ENCODE measurements at regions not wholly inside any gene's neighbourhood (a gene's known extent, or its start where the extent isn't known, plus 50 kb on each side); places are given as distances from the start of the nearest gene placed in this dataset.

DNA sequence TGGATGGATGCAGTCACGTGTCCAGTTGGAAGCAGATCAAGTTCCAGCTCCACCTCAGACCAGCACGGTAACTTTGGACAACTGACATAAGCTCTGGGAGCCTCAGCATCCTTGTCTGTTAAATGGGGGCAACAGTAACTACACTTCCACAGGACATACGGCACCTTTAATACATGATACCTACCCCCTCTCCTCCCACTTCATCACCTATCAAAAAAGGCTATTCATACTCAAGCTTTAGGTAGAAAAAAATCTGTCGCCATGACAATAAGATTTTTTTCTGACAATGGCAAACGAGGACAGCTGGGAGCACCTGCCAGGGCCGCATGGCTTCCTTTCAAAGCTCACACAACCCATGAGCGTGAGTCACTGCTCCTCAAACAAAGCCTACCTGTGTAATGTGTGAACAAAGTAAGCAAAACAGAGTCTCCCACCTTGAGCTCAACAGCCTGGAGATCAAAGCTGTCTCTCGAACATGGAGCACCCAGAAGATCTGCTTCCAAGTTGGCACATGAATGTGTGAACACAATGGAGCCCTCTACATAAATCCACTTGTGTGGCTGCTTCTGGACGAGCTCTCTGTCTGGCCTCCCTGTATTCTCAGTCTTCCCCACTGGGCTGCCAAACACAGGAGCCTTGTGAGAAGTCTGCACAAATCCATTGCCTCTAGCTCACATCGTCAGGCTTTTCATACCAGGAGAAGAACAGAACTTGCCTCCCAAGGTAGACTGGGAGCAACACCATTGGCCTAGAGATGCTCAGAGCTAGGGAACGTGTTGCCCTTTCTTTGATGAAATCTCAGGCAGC is 459.7 kb downstream of the SOX9 start:
- Histone ChIP-seq H3K36me3 (ENCODE audit: insufficient read depth) (no peaks in the 10 kb centered on the region; the same call in 1 of the 2 replicates), H3K4me2 (no peak overlapping the region), H3F3A (replicated peaks; ENCODE audit: low read depth) (no peaks in the 10 kb centered on the region), H4K20me1 (replicated peaks; ENCODE audit: insufficient read depth) (no peaks in the 10 kb centered on the region; the same call in 1 of the 2 replicates), H3K9me2 (ENCODE audit: insufficient read depth) (no peaks in the 10 kb centered on the region), H3K4me1 (ENCODE audit: insufficient read depth) (peaks cover 14% of the 10 kb centered on the region), H3K27ac (ENCODE audit: low read depth) (no peak overlapping the region), H3K27me3 (ENCODE audit: insufficient read depth) (no peaks in the 10 kb centered on the region), H2AFZ (no peak overlapping the region), H3K79me2 (replicated peaks; ENCODE audit: insufficient read depth) (0 out of 2 replicates have a peak, but pooled peaks cover under 1% of the 10 kb centered on the region), H3K4me3 (no peak overlapping the region)
- no peak for DNase-seq (ENCODE audit: low spot score)
- H3K27ac Mint-ChIP-seq: no peak overlapping the region
- peaks cover 18% of the 10 kb centered on the region for H3K4me1 Mint-ChIP-seq
- H3K36me3 Mint-ChIP-seq (ENCODE audit: low read depth): no peaks in the 10 kb centered on the region
- TF ChIP-seq CREB1 (CRISPR knock-in tag; IDR thresholded peaks at IDR 0.05; ENCODE audit: low read depth) (no peak), ZNF114 (CRISPR knock-in tag; IDR thresholded peaks at IDR 0.05) (no peak), EZH2 (IDR thresholded peaks at IDR 0.05; ENCODE audit: low read depth, unreplicated experiment) (no peak), NANOG (IDR thresholded peaks at IDR 0.05; ENCODE audit: borderline replicate concordance) (no peak), STAT1 (IDR thresholded peaks at IDR 0.05; ENCODE audit: unreplicated experiment) (no peak), ZNF331 (CRISPR knock-in tag; IDR thresholded peaks at IDR 0.05; ENCODE audit: low read depth) (no peak), POLR2AphosphoS5 (IDR thresholded peaks at IDR 0.05; ENCODE audit: low read depth) (no peak), CTCF (conservative IDR thresholded peaks at IDR 0.05; ENCODE audit: low read depth in 2 of 2) (no peak), ETS1 (IDR thresholded peaks at IDR 0.05) (no peak), JUNB (IDR thresholded peaks at IDR 0.05; ENCODE audit: unreplicated experiment) (no peak)
- ATAC-seq: no peak
- H3K27me3 Mint-ChIP-seq (ENCODE audit: insufficient read depth, low read depth, poor library complexity): peaks cover 2% of the 10 kb centered on the region
- no peaks in the 10 kb centered on the region; the same call in 2 of the 3 replicates for H3K9me3 Mint-ChIP-seq
- H3K4me3 Mint-ChIP-seq: no peak overlapping the region

GRCh38 chr17:72587156-72587555 is 466.3 kb downstream of the SOX9 start:
- Mint-ChIP-seq H3K27me3 (ENCODE audit: insufficient read depth, low read depth, poor library complexity) (peaks cover 21% of the 10 kb centered on the region), H3K36me3 (ENCODE audit: low read depth) (no peaks in the 10 kb centered on the region; the same call in 2 of the 3 replicates), H3K27ac (no peak overlapping the region), H3K9me3 (no peaks in the 10 kb centered on the region; the same call in 2 of the 3 replicates), H3K4me1 (peaks cover 37% of the 10 kb centered on the region), H3K4me3 (no peak overlapping the region)
- Histone ChIP-seq H3K36me3 (ENCODE audit: insufficient read depth) (no peaks in the 10 kb centered on the region; the same call in 1 of the 2 replicates), H3K27me3 (ENCODE audit: insufficient read depth) (peaks cover 40% of the 10 kb centered on the region), H3K27ac (ENCODE audit: low read depth) (no peak overlapping the region), H3K4me3 (no peak overlapping the region), H3K4me2 (no peak overlapping the region), H3K79me2 (replicated peaks; ENCODE audit: insufficient read depth) (0 out of 2 replicates have a peak, but pooled peaks cover 3% of the 10 kb centered on the region), H3F3A (replicated peaks; ENCODE audit: low read depth) (no peaks in the 10 kb centered on the region), H3K9me2 (ENCODE audit: insufficient read depth) (no peaks in the 10 kb centered on the region), H3K4me1 (ENCODE audit: insufficient read depth) (peaks cover 16% of the 10 kb centered on the region), H2AFZ (peak overlapping the region; percentile 59; the same call in 1 of the 2 replicates), H4K20me1 (replicated peaks; ENCODE audit: insufficient read depth) (no peaks in the 10 kb centered on the region)
- no peak for ATAC-seq
- DNase-seq (ENCODE audit: low spot score): no peak
- TF ChIP-seq, protein P1, sequence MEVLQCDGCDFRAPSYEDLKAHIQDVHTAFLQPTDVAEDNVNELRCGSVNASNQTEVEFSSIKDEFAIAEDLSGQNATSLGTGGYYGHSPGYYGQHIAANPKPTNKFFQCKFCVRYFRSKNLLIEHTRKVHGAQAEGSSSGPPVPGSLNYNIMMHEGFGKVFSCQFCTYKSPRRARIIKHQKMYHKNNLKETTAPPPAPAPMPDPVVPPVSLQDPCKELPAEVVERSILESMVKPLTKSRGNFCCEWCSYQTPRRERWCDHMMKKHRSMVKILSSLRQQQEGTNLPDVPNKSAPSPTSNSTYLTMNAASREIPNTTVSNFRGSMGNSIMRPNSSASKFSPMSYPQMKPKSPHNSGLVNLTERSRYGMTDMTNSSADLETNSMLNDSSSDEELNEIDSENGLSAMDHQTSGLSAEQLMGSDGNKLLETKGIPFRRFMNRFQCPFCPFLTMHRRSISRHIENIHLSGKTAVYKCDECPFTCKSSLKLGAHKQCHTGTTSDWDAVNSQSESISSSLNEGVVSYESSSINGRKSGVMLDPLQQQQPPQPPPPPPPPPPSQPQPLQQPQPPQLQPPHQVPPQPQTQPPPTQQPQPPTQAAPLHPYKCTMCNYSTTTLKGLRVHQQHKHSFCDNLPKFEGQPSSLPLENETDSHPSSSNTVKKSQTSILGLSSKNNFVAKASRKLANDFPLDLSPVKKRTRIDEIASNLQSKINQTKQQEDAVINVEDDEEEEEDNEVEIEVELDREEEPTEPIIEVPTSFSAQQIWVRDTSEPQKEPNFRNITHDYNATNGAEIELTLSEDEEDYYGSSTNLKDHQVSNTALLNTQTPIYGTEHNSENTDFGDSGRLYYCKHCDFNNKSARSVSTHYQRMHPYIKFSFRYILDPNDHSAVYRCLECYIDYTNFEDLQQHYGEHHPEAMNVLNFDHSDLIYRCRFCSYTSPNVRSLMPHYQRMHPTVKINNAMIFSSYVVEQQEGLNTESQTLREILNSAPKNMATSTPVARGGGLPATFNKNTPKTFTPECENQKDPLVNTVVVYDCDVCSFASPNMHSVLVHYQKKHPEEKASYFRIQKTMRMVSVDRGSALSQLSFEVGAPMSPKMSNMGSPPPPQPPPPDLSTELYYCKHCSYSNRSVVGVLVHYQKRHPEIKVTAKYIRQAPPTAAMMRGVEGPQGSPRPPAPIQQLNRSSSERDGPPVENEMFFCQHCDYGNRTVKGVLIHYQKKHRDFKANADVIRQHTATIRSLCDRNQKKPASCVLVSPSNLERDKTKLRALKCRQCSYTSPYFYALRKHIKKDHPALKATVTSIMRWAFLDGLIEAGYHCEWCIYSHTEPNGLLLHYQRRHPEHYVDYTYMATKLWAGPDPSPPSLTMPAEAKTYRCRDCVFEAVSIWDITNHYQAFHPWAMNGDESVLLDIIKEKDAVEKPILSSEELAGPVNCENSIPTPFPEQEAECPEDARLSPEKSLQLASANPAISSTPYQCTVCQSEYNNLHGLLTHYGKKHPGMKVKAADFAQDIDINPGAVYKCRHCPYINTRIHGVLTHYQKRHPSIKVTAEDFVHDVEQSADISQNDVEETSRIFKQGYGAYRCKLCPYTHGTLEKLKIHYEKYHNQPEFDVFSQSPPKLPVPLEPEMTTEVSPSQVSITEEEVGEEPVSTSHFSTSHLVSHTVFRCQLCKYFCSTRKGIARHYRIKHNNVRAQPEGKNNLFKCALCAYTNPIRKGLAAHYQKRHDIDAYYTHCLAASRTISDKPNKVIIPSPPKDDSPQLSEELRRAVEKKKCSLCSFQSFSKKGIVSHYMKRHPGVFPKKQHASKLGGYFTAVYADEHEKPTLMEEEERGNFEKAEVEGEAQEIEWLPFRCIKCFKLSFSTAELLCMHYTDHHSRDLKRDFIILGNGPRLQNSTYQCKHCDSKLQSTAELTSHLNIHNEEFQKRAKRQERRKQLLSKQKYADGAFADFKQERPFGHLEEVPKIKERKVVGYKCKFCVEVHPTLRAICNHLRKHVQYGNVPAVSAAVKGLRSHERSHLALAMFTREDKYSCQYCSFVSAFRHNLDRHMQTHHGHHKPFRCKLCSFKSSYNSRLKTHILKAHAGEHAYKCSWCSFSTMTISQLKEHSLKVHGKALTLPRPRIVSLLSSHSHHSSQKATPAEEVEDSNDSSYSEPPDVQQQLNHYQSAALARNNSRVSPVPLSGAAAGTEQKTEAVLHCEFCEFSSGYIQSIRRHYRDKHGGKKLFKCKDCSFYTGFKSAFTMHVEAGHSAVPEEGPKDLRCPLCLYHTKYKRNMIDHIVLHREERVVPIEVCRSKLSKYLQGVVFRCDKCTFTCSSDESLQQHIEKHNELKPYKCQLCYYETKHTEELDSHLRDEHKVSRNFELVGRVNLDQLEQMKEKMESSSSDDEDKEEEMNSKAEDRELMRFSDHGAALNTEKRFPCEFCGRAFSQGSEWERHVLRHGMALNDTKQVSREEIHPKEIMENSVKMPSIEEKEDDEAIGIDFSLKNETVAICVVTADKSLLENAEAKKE (CRISPR knock-in tag; IDR thresholded peaks at IDR 0.05): no peak
- no peak for TF ChIP-seq ZNF331 (CRISPR knock-in tag; IDR thresholded peaks at IDR 0.05; ENCODE audit: low read depth)

Measured in GM23338 (cell line).